ENCODE measurements at regions not wholly inside any gene's neighbourhood (a gene's known extent, or its start where the extent isn't known, plus 50 kb on each side); places are given as distances from the start of the nearest gene placed in this dataset.
"Not testable (repeated sequence)": the region's sequence is repeated elsewhere in the genome, so short reads cannot be mapped to it uniquely, and the experiment has no call there.

- DNase-seq, result not testable (repeated sequence)
Measured at GRCh38 chr16:86078711-86079110, 179.7 kb downstream of the IRF8 start.

- no peak for DNase-seq
Measured at GRCh38 chr16:86079255-86079885, 180.4 kb downstream of the IRF8 start.

DNA sequence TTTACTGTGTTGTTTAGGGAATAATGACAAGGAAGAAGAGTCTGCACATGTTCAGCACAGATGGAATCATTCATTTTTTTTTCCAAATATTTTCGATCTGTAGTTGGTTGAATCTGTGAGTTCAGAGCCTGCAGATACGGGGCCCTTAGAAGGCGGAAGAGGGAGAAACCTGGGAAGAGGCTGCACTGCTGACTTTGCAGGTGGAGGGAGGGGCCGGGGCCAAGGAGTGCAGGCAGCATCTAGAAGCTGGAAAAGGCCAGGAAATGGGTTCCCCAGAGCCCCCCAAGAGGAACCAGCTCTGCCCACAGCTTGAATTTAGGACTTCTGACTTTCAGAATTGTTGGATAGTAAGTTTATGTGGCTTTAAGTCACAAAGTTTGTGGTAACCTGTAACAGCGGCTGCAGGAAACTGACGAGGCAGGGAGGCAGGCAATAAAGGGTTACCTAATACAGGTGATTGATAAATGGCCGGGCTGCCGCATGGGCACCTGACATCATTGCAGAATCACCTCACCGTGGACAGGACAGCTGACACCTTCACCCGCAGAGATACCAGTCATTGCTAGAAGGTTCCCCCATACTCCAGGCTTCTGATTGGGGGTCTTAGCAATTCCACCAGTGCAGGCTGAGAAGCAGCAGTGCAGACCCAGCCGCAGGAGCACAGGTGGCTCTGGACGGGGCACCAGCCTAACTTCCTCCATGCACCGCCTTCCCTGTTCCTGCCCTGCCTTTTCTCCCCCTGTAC lies 181.3 kb downstream of the IRF8 start:
- DNase-seq, result no peak

DNA sequence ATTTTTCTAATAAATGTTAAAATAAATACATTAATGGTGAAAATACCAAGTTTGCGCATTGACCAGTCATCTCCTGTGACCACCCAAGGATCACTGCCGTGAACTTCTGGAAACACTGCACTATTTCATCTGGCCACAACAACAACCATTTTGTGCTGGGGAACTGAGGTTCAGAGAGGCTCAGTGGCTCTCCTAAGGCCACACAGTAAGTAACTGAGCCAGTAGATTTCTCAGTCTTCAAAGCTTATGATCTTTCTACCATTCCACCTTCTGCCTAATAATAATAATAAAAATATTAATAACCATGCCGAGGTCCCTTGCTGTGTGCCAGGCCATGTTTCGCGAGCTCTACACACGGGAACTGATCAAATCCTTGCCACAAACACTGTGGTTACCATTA lies 182.0 kb downstream of the IRF8 start:
- no peak for DNase-seq

DNA sequence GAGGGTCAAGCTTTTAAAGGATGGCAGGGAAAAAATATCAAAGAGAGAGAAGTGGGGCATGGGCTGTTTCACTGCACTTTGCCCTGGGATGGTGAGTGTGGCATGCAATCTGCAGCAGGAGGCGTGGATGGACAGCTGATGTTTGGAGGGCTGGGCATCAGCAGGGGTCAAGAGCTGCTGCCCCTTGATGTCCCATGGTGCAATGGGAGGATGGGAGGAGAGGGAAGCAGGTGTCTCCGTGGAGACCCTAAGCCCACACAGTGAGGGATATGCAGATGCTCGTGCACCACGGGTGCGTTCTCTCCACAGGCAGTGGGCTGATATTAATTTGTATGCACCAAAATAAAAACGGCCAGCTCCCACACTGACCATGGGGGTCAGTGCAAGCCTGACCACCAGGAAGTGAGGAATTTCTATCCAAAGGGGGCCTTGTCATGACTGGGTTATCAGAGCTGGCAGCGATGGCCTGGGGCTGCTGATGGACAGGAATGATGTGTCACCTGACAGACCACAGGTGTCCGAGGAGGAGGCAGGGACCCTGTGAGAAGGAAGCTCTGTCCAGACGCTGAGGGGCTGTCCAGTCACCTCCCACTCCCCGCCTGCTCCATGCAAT lies 183.6 kb downstream of the IRF8 start:
- no peak for DNase-seq

- DNase-seq, result no peak
Measured at GRCh38 chr16:86083382-86084002, 184.5 kb downstream of the IRF8 start.

DNA sequence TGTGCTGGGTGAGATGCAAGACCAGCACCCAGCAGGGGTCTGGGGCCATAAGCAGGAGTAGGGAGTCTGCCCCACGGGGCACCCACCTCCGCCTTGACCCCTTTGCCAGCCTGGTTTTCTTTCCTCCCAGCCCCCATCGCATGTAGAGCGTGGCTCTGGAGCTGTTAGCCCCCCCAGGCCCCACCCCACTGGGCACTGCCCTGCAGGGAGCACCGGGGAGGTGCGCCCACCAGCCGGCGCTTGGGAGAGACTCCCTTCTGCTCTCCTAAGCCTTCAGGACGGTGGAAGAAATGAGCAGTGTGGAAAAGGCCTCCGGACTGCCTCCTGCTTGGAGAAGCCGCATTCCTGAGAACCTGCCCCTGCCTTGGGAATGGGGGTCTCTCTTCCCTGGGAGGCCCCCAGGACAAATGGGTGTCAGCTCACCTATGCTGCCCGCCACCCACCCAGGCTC lies 186.2 kb downstream of the IRF8 start:
- DNase-seq, result no peak

GRCh38 chr16:86085795-86086194 lies 186.8 kb downstream of the IRF8 start:
- DNase-seq, result no peak

GRCh38 chr16:86086471-86086870 lies 187.5 kb downstream of the IRF8 start:
- no peak for DNase-seq

GRCh38 chr16:86087011-86087895 lies 188.3 kb downstream of the IRF8 start:
- DNase-seq, result no peak

- DNase-seq, result no peak
Measured at GRCh38 chr16:86087896-86088230, 188.9 kb downstream of the IRF8 start.

DNA sequence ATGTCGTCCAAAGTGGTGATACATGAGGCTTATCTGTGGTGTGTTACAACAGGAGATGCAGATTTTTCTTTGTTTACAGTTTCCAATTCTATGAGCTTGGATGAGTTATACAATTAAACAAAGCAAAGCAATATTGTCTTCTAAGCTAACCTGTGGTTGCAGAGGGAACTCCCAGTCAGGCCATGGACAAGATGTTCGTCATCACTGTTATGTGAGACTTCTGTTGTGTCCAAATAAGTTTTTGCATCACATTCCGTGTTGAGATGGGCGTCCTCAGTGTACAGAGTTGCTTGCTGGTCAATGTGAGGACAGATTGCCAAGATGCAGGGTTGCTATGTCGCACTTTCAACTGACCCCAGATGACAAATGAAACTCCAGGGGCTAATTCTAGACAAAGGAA lies 189.3 kb downstream of the IRF8 start:
- DNase-seq, result no peak

- no peak for DNase-seq
Measured at GRCh38 chr16:86088816-86089215, 189.9 kb downstream of the IRF8 start.

DNA sequence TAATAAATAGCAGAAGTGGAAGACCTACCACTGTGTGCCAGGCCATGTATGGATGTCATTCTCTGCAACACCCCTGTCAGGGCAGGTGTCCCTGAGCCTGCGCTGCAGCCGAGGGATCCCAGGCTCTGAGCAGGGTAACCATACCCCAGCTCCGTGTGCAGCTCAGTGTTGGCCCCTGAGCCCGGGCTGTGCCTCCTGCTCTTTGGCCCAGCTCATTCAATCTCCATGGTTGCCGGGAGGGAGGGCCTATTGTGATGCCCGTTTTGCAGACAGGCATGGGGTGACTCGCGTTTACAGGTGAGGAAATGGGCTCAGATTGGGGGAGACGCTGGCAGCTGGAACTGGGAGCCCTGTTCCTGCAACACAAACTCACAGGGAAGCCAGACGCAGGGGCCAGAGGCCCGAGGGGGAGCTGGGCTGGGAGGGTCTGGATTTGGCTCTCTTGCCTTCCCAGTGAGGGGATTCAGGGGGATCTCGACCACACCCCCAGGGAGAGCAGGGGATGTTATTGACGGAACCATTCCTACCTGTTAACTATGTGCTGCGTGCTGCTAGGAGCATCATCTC lies 190.5 kb downstream of the IRF8 start:
- no peak for DNase-seq

- no peak for DNase-seq
Measured at GRCh38 chr16:86089991-86090390, 191.0 kb downstream of the IRF8 start.

DNA sequence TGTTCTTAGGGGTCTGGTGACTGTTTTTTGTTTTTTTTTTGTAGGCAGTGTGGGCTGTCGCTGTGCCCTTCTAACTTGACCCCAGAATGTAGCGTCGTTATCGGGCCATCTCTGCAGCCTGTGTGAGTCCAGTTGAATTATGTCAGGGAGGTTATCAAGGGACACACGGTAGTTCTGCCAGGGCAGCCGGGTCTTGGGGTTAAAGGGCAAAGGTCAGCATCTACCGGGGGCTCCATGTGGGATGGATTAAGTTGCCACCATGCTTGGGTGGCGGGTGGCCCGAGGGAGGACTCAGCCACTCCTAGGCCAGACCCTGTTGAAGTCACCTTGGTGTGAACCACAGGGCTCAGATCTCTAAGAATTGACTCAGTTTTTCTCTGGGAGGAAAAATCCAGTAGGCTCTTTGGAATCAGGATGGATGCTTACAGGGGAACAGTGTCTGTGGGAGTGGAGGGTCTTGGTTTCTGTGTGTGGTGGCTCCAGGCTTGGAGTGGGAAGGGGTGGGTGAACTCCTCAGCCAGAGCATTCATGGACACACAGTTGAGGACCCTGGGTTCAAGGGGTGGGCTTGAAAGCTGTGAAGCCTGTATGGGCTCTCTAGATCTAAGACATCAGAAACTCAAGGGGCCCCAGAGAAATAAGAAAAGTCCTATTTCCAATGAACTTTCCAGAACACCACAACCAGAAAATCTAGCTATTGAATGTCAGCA lies 191.7 kb downstream of the IRF8 start:
- no peak for DNase-seq

- DNase-seq, result no peak
Measured at GRCh38 chr16:86091976-86092375, 193.0 kb downstream of the IRF8 start.

DNA sequence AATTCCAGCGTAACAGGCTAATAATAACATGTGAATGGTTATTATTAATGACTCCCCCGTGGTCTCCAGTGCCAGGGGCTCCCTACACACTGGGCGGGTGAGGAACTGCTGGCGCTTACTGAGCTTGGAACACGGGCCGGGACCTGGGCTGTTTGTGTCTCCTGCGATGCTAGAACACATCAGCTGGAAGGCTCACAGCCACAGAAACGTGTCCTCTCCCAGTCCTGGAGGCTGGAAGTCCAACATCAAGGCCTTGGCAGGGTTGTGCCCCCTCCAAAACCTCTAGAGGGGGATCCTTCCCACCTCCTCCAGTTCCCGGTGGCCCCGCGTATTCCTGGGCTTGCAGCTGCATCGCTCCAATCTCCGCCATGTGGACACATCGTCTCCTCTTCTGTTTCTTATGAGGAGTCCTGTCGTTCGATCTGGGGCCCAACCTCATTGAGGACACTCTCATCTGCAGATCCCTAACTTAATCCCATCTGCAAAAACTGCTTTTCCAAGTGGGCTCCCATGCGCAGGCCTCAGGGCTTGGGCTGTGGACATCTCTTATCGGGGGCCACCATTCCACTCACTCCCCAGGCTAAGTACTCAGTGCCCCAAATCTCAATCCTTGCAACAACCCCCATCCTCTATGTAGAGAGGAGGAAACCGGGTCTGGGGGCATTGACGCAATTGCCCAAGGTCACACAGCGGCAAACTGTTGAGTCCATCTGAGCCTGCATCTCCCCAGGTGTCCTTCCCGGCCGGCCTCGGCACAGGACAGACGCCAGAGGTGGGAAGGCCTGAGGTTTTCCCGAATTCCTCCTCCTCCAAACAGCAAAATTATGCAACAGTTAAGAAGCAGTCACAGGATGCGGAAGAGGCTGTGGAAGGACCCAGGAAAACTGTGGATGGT lies 193.9 kb downstream of the IRF8 start:
- no peak for DNase-seq

- DNase-seq, result no peak
Measured at GRCh38 chr16:86093801-86094750, 195.1 kb downstream of the IRF8 start.

All from activated CD8-positive, alpha-beta memory T cell treated with anti-CD3 and anti-CD28 coated beads, Interleukin-2, amount 50 U/mL, for 48 hours (primary cell).